Activated CD8-positive, alpha-beta memory T cell treated with anti-CD3 and anti-CD28 coated beads for 36 hours (primary cell): ENCODE measurements at regions not wholly inside any gene's neighbourhood (a gene's known extent, or its start where the extent isn't known, plus 50 kb on each side); places are given as distances from the start of the nearest gene placed in this dataset.

Source experiments
- CTCF ChIA-PET: fragments of 350-600 bp; sonication (Branson Sonifier 250); formaldehyde crosslinking; loops from one replicate; lab custom pipeline; 2021; ENCODE audit warnings: antibody characterized with exemption; lab: Charles Lee
- POLR2A ChIA-PET: fragments of 350-600 bp; sonication (Branson Sonifier 250); formaldehyde crosslinking; loops from one replicate; lab custom pipeline; 2021; ENCODE audit warnings: antibody characterized with exemption; lab: Charles Lee

GRCh38 chr3:55349851-55350250, 137.3 kb downstream of the WNT5A start:
- CTCF ChIA-PET, result no interaction called here

GRCh38 chr3:55343486-55344357, 143.4 kb downstream of the WNT5A start:
- POLR2A ChIA-PET, result no interaction called here
- CTCF ChIA-PET, result no interaction called here

More at GRCh38 chr3:55349851-55350250, 137.3 kb downstream of the WNT5A start:
- POLR2A ChIA-PET, result no interaction called here

GRCh38 chr3:55341502-55342031, 145.5 kb downstream of the WNT5A start:
- CTCF ChIA-PET, result no interaction called here
- POLR2A ChIA-PET, result no interaction called here

GRCh38 chr3:55339819-55340218, 147.3 kb downstream of the WNT5A start:
- POLR2A ChIA-PET, result no interaction called here

GRCh38 chr3:55339390-55339789, 147.7 kb downstream of the WNT5A start:
- ChIA-PET CTCF (no interaction called here), POLR2A (no interaction called here)

More at GRCh38 chr3:55339819-55340218, 147.3 kb downstream of the WNT5A start:
- CTCF ChIA-PET, result no interaction called here

- POLR2A ChIA-PET, result no interaction called here
- CTCF ChIA-PET, result no interaction called here
Observed at GRCh38 chr3:55337641-55338180, 149.4 kb downstream of the WNT5A start.

- ChIA-PET POLR2A (no interaction called here), CTCF (no interaction called here)
Observed at GRCh38 chr3:55333923-55334322, 153.2 kb downstream of the WNT5A start.

- POLR2A ChIA-PET, result no interaction called here
- CTCF ChIA-PET, result no interaction called here
Observed at GRCh38 chr3:55333046-55333445, 154.1 kb downstream of the WNT5A start.

GRCh38 chr3:55332176-55332575, 154.9 kb downstream of the WNT5A start:
- CTCF ChIA-PET, result no interaction called here
- POLR2A ChIA-PET, result no interaction called here

- POLR2A ChIA-PET, result no interaction called here
Observed at GRCh38 chr3:55331524-55331923, 155.6 kb downstream of the WNT5A start.

GRCh38 chr3:55330756-55331155, 156.3 kb downstream of the WNT5A start:
- ChIA-PET POLR2A (no interaction called here), CTCF (no interaction called here)

More at GRCh38 chr3:55331524-55331923, 155.6 kb downstream of the WNT5A start:
- CTCF ChIA-PET, result no interaction called here

- ChIA-PET CTCF (no interaction called here), POLR2A (no interaction called here)
Observed at GRCh38 chr3:55330355-55330754, 156.8 kb downstream of the WNT5A start.

GRCh38 chr3:55329849-55330248, 157.3 kb downstream of the WNT5A start:
- CTCF ChIA-PET, result no interaction called here
- POLR2A ChIA-PET, result no interaction called here

- POLR2A ChIA-PET, result no interaction called here
- CTCF ChIA-PET, result no interaction called here
Observed at GRCh38 chr3:55327131-55327920, 159.8 kb downstream of the WNT5A start.

- POLR2A ChIA-PET, result no interaction called here
- CTCF ChIA-PET, result no interaction called here
Observed at GRCh38 chr3:55322638-55323037, 164.5 kb downstream of the WNT5A start.

GRCh38 chr3:55320928-55321327, 166.2 kb downstream of the WNT5A start:
- ChIA-PET CTCF (no interaction called here), POLR2A (no interaction called here)

GRCh38 chr3:55315396-55315795, 171.7 kb downstream of the WNT5A start:
- ChIA-PET CTCF (no interaction called here), POLR2A (no interaction called here)

GRCh38 chr3:55313666-55314065, 173.4 kb downstream of the WNT5A start:
- ChIA-PET POLR2A (no interaction called here), CTCF (no interaction called here)

- ChIA-PET CTCF (no interaction called here), POLR2A (no interaction called here)
Observed at GRCh38 chr3:55309336-55309735, 177.8 kb downstream of the WNT5A start.

- CTCF ChIA-PET, result no interaction called here
- POLR2A ChIA-PET, result no interaction called here
Observed at GRCh38 chr3:55307622-55308021, 179.5 kb downstream of the WNT5A start.
